H1 (cell line): ENCODE measurements at regions not wholly inside any gene's neighbourhood (a gene's known extent, or its start where the extent isn't known, plus 50 kb on each side); places are given as distances from the start of the nearest gene placed in this dataset.

Experiments used
- CTCF ChIA-PET: fragments of 300-600 bp; sonication (Branson Sonifier 250); formaldehyde crosslinking; loops from one replicate; lab custom pipeline; 2021; ENCODE audit not compliant: partially characterized antibody; lab: Charles Lee
- POLR2A ChIA-PET: fragments of 300-600 bp; sonication (Branson Sonifier 250); formaldehyde crosslinking; loops from one replicate; lab custom pipeline; 2021; ENCODE audit warnings: inconsistent platforms; ENCODE audit not compliant: partially characterized antibody; lab: Charles Lee
- DNase-seq, 2 experiments: peaks; one replicate each; pipeline versions ENCODE4 v3.0.0 to v3.0.0-alpha.2; 2010 to 2022; ENCODE audit warnings: low spot score in 2 of 2, low read depth in 1 of 2, mixed read lengths in 1 of 2
- FAIRE-seq: peaks from 2 replicates; lab custom pipeline; 2011; peaks lifted over from hg19 to GRCh38; lab: Jason Lieb, UNC
- H2AFZ ChIP-seq: 2 replicates; pipeline ENCODE4 v1.8.1; 2012; ENCODE audit warnings: low read length, inconsistent platforms
- H2AK5ac ChIP-seq: 2 replicates; pipeline ENCODE4 v1.6.1; 2013; ENCODE audit warnings: low read depth, low read length
- H2BK120ac ChIP-seq: replicated peaks from 2 replicates; pipeline ENCODE3; 2013; ENCODE audit warnings: low read depth, low read length, inconsistent platforms
- H2BK12ac ChIP-seq: 2 replicates; pipeline ENCODE4 v1.6.1; 2013; ENCODE audit warnings: low read depth, low read length
- H2BK15ac ChIP-seq: 2 replicates; pipeline ENCODE4 v1.6.1; 2013; ENCODE audit warnings: low read length
- H2BK20ac ChIP-seq: 2 replicates; pipeline ENCODE4 v1.6.1; 2013; ENCODE audit warnings: low read length
- H2BK5ac ChIP-seq: 2 replicates; pipeline ENCODE4 v1.6.1; 2013; ENCODE audit warnings: low read depth, low read length
- H3K14ac ChIP-seq: 2 replicates; pipeline ENCODE4 v1.6.1; 2013; ENCODE audit warnings: inconsistent platforms; ENCODE audit not compliant: insufficient read length
- H3K18ac ChIP-seq: 2 replicates; pipeline ENCODE4 v1.6.1; 2013; ENCODE audit warnings: low read length; ENCODE audit errors: extremely low read depth
- H3K23ac ChIP-seq: 2 replicates; pipeline ENCODE4 v1.6.1; 2013; ENCODE audit warnings: inconsistent platforms; ENCODE audit not compliant: insufficient read length
- H3K23me2 ChIP-seq: 2 replicates; pipeline ENCODE4 v1.6.1; 2013; ENCODE audit warnings: low read depth, low read length
- H3K27ac ChIP-seq: 2 replicates; pipeline ENCODE4 v1.6.1; 2011; ENCODE audit warnings: low read depth, low read length, inconsistent platforms
- H3K27me3 ChIP-seq, 4 experiments: replicated peaks in 1 of 4; 1 replicate in 1 of 4; 2 replicates in 3 of 4; pipeline versions ENCODE4 v1.6.1 to v1.8.1; 2011 to 2013; ENCODE audit warnings: low read length in 3 of 4, mild to moderate bottlenecking in 3 of 4, inconsistent platforms in 2 of 4, mixed read lengths in 2 of 4, moderate library complexity in 1 of 4; ENCODE audit not compliant: control insufficient read depth in 3 of 4, insufficient read depth in 3 of 4; ENCODE audit errors: extremely low read depth in 1 of 4
- H3K36me3 ChIP-seq, 4 experiments: 2 replicates each; pipeline versions ENCODE4 v1.6.1 to v1.8.1; 2011 to 2013; ENCODE audit warnings: mild to moderate bottlenecking in 4 of 4, low read length in 3 of 4, moderate library complexity in 2 of 4, control low read depth in 1 of 4, inconsistent platforms in 1 of 4; ENCODE audit not compliant: insufficient read depth in 4 of 4, control insufficient read depth in 2 of 4
- H3K4ac ChIP-seq: replicated peaks from 2 replicates; pipeline ENCODE3; 2013; ENCODE audit warnings: low read length, low read depth, mixed read lengths, inconsistent platforms; ENCODE audit not compliant: insufficient read length
- H3K4me1 ChIP-seq, 4 experiments: replicated peaks in 1 of 4; 1 replicate in 1 of 4; 2 replicates in 3 of 4; pipeline versions ENCODE4 v1.6.1 to v1.8.1; 2011 to 2013; ENCODE audit warnings: low read length in 3 of 4, inconsistent platforms in 2 of 4, mixed read lengths in 1 of 4; ENCODE audit not compliant: insufficient read depth in 4 of 4, control insufficient read depth in 3 of 4
- H3K4me2 ChIP-seq, 2 experiments: 2 replicates each; pipeline versions ENCODE4 v1.6.1 to v1.8.1; 2011 to 2013; ENCODE audit warnings: low read depth in 2 of 2, low read length in 2 of 2, control low read depth in 1 of 2, inconsistent platforms in 1 of 2, mild to moderate bottlenecking in 1 of 2; ENCODE audit not compliant: insufficient read depth in 1 of 2
- H3K4me3 ChIP-seq, 4 experiments: fragments of 200-600, 300-600 bp in 1 of 4; sonication (generic), shearing (Covaris generic), sonication (Bioruptor Twin) in 1 of 4; 2 replicates each; pipeline versions ENCODE4 v1.5.1 to v1.8.1; 2011 to 2016; ENCODE audit warnings: low read length in 4 of 4, low read depth in 3 of 4, control low read depth in 2 of 4, inconsistent platforms in 2 of 4, mild to moderate bottlenecking in 2 of 4, mixed read lengths in 1 of 4, moderate library complexity in 1 of 4; ENCODE audit not compliant: insufficient read depth in 2 of 4; ENCODE audit errors: extremely low read depth in 1 of 4
- H3K56ac ChIP-seq: replicated peaks from 2 replicates; pipeline ENCODE3; 2013; ENCODE audit warnings: low read depth, mild to moderate bottlenecking, mixed read lengths, low read length, inconsistent platforms; ENCODE audit not compliant: insufficient read length
- H3K79me1 ChIP-seq: 2 replicates; pipeline ENCODE4 v1.6.1; 2013; ENCODE audit warnings: low read depth, low read length, control low read depth
- H3K79me2 ChIP-seq, 2 experiments: 2 replicates each; pipeline versions ENCODE4 v1.6.1 to v1.8.1; 2012 to 2013; ENCODE audit warnings: low read length in 2 of 2, mild to moderate bottlenecking in 2 of 2, inconsistent platforms in 1 of 2; ENCODE audit not compliant: insufficient read depth in 2 of 2, control insufficient read depth in 1 of 2
- H3K9ac ChIP-seq, 4 experiments: replicated peaks in 1 of 4; 1 replicate in 1 of 4; 2 replicates in 3 of 4; pipeline versions ENCODE4 v1.6.1 to v1.8.1; 2011 to 2013; ENCODE audit warnings: low read depth in 3 of 4, low read length in 3 of 4, control low read depth in 2 of 4, mild to moderate bottlenecking in 2 of 4, moderate library complexity in 2 of 4, inconsistent platforms in 1 of 4; ENCODE audit errors: extremely low read depth in 1 of 4
- H3K9me3 ChIP-seq, 2 experiments: 2 replicates each; pipeline versions ENCODE4 v1.6.1 to v1.8.1; 2012 to 2013; ENCODE audit warnings: mild to moderate bottlenecking in 2 of 2, moderate library complexity in 2 of 2, control low read depth in 1 of 2, inconsistent platforms in 1 of 2, low read depth in 1 of 2, low read length in 1 of 2, mixed read lengths in 1 of 2; ENCODE audit not compliant: insufficient read depth in 2 of 2
- H4K20me1 ChIP-seq, 2 experiments: replicated peaks in 1 of 2; 2 replicates each; pipeline versions ENCODE3 to v1.8.1; 2011 to 2013; ENCODE audit warnings: inconsistent platforms in 2 of 2, low read length in 2 of 2, mild to moderate bottlenecking in 1 of 2; ENCODE audit not compliant: insufficient read depth in 2 of 2, control insufficient read depth in 1 of 2
- H4K5ac ChIP-seq: 2 replicates; pipeline ENCODE4 v1.6.1; 2013; ENCODE audit warnings: low read length, low read depth, mixed read lengths, inconsistent platforms; ENCODE audit not compliant: insufficient read length
- H4K8ac ChIP-seq: 2 replicates; pipeline ENCODE4 v1.8.0; 2013; ENCODE audit warnings: mild to moderate bottlenecking, moderate library complexity, low read length, inconsistent platforms; ENCODE audit not compliant: insufficient read depth; ENCODE audit errors: extremely low read depth
- H4K91ac ChIP-seq: replicated peaks from 2 replicates; pipeline ENCODE3; 2013; ENCODE audit warnings: low read length, mixed read lengths, inconsistent platforms; ENCODE audit not compliant: insufficient read length
- ASH2L ChIP-seq: fragments of 200-600, 300-600 bp; sonication (generic); IDR thresholded peaks from one replicate; pipeline ENCODE4 v1.7.1; 2017; ENCODE audit warnings: low read length
- BCL11A ChIP-seq, 2 experiments: IDR thresholded peaks; one replicate each; pipeline ENCODE4 v1.6.1; 2011; ENCODE audit warnings: low read depth in 2 of 2, low read length in 2 of 2, mild to moderate bottlenecking in 2 of 2
- CBX5 ChIP-seq: fragments of 300-800, 300-1000 bp; sonication (generic); IDR thresholded peaks from 2 replicates; pipeline ENCODE4 v1.7.1; 2016; ENCODE audit warnings: antibody characterized with exemption, low read length, low read depth
- CREB1 ChIP-seq: IDR thresholded peaks from 2 replicates; pipeline ENCODE4 v1.6.1; 2012; ENCODE audit warnings: inconsistent platforms
- EGR1 ChIP-seq: IDR thresholded peaks from 2 replicates; pipeline ENCODE4 v1.6.1; 2011; ENCODE audit warnings: low read depth, low read length, borderline replicate concordance
- EZH2 ChIP-seq: fragments of 200-600 bp; sonication (generic); IDR thresholded peaks from 2 replicates; pipeline ENCODE4 v1.7.1; 2012; ENCODE audit warnings: low read depth, mild to moderate bottlenecking, moderate library complexity, low read length, inconsistent platforms; ENCODE audit not compliant: severe bottlenecking
- KDM1A ChIP-seq: fragments of 200-600, 300-600 bp; sonication (generic); IDR thresholded peaks from 2 replicates; pipeline ENCODE4 v1.7.1; 2016; ENCODE audit warnings: mild to moderate bottlenecking, low read length, borderline replicate concordance
- KDM5A ChIP-seq: fragments of 200-600 bp; IDR thresholded peaks from 2 replicates; pipeline ENCODE4 v1.7.1; 2012; ENCODE audit warnings: mild to moderate bottlenecking, low read length, inconsistent platforms, mixed read lengths
- RNF2 ChIP-seq: fragments of 200-900, 300-1000 bp; sonication (generic); IDR thresholded peaks from 2 replicates; pipeline ENCODE4 v1.7.1; 2016; ENCODE audit warnings: borderline replicate concordance, low read depth, mild to moderate bottlenecking, antibody characterized with exemption, low read length; ENCODE audit not compliant: poor library complexity, severe bottlenecking; ENCODE audit errors: missing control alignments
- RXRA ChIP-seq: IDR thresholded peaks from 2 replicates; pipeline ENCODE4 v1.6.1; 2011; ENCODE audit warnings: low read depth, mild to moderate bottlenecking, low read length, moderate library complexity; ENCODE audit not compliant: insufficient read depth
- SP1 ChIP-seq: IDR thresholded peaks from 2 replicates; pipeline ENCODE4 v1.6.1; 2011; ENCODE audit warnings: low read depth, low read length
- TAF7 ChIP-seq: optimal IDR thresholded peaks from 2 replicates; pipeline ENCODE3; 2011; ENCODE audit warnings: low read depth, mild to moderate bottlenecking, inconsistent platforms, low read length, moderate library complexity, borderline replicate concordance
- YY1 ChIP-seq: IDR thresholded peaks from 2 replicates; pipeline ENCODE4 v1.6.1; 2011; ENCODE audit warnings: low read depth, mild to moderate bottlenecking, low read length
- WGBS, 2 experiments: shearing (Covaris generic) in 1 of 2; methylation state at CpG; one replicate each; pipeline versions ENCODE4 v1.1.6 to v1.1.7; 2013 to 2015; ENCODE audit warnings: low lambda C conversion rate in 2 of 2, mixed read lengths in 2 of 2, inconsistent platforms in 1 of 2, low coverage in 1 of 2, missing lambda C conversion rate in 1 of 2; ENCODE audit not compliant: insufficient replicate concordance in 2 of 2, insufficient coverage in 1 of 2, insufficient read length in 1 of 2; ENCODE audit errors: extremely low coverage in 1 of 2, missing lambda C conversion rate in 1 of 2; 5-methylcytosine and 5-hydroxymethylcytosine counted together

DNA sequence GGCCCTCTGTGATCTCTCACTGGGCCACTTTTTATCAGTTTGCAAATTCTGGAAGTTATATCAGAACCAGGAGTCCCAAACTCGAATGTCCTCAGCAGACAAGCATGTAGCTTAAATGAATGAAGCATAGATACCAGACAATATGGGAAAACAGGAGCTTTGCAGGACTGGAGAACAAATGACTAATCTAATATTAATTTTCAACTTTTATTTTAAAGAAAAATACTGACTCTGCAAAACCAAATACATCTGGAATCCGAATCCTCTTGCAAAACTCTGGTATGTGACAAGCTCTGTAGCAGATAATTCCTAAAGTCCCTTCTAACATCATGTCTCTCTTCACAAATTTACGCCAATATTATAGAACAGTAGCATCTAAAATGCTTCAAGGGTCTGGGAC lies 427.4 kb downstream of the TTLL7 start:
- Histone ChIP-seq H4K20me1 (no peaks in the 10 kb centered on the region), H3K79me1 (no peaks in the 10 kb centered on the region), H3K18ac (no peak overlapping the region), H2BK20ac (no peak overlapping the region), H2BK120ac (no peak overlapping the region), H3K9ac (no peak overlapping the region), H3K4ac (no peak overlapping the region), H3K36me3 (no peaks in the 10 kb centered on the region), H4K8ac (no peak overlapping the region), H3K4me2 (no peak overlapping the region), H3K4me3 (no peak overlapping the region), H2AK5ac (no peak overlapping the region), H3K9me3 (no peaks in the 10 kb centered on the region), H2AFZ (no peak overlapping the region), H4K91ac (no peak overlapping the region), H3K23ac (no peak overlapping the region), H3K14ac (no peak overlapping the region), H3K56ac (no peak overlapping the region), H2BK12ac (no peak overlapping the region), H3K27me3 (no peaks in the 10 kb centered on the region), H3K4me1 (peaks cover 0 to 8% (median 3%) of the 10 kb centered on the region in 4 experiments; a peak in 2 of 7 replicates), H3K23me2 (no peaks in the 10 kb centered on the region), H2BK5ac (no peak overlapping the region), H2BK15ac (no peak overlapping the region), H3K27ac (no peak overlapping the region), H4K5ac (no peak overlapping the region), H3K79me2 (no peaks in the 10 kb centered on the region)
- ChIA-PET CTCF (interaction anchor here (0.6 kb wide), 1 partner anchor 228 kb away, joined by 3 read pairs; no protein-coding TSS in a partner anchor), POLR2A (no interaction called here)
- DNase-seq (no peak), FAIRE-seq (no peak)
- WGBS, 2 experiments, result 88% methylated on average over 3 of the region's 3 CpGs; no CpG with 5 or more reads in 1 of the 2 experiments
- TF ChIP-seq TAF7, result no peak
- no peak for TF ChIP-seq RNF2
- no peak for TF ChIP-seq CREB1
- TF ChIP-seq SP1, result no peak
- no peak for TF ChIP-seq KDM5A
- no peak for TF ChIP-seq KDM1A
- no peak for TF ChIP-seq CBX5
- TF ChIP-seq RXRA, result no peak
- no peak for TF ChIP-seq YY1
- no peak for TF ChIP-seq ASH2L
- TF ChIP-seq EGR1, result no peak
- TF ChIP-seq BCL11A (IDR thresholded peaks at IDR 0.05; ENCODE audit: low read depth in 2 of 2, low read length in 2 of 2), result no peak
- no peak for TF ChIP-seq EZH2
